Brain microvascular endothelial cell (primary cell): ENCODE measurements at regions not wholly inside any gene's neighbourhood (a gene's known extent, or its start where the extent isn't known, plus 50 kb on each side); places are given as distances from the start of the nearest gene placed in this dataset.
"Not testable (repeated sequence)": the region's sequence is repeated elsewhere in the genome, so short reads cannot be mapped to it uniquely, and the experiment has no call there.

Experiments used
- DNase-seq: peaks from one replicate; pipeline ENCODE4 v3.0.0-alpha.2; 2020
- H3K27ac ChIP-seq: fragments of 250-450 bp; sonication (Bioruptor Pico); 2 replicates; pipeline ENCODE4 v1.5.1; 2020; ENCODE audit warnings: mild to moderate bottlenecking, moderate library complexity
- H3K27me3 ChIP-seq: fragments of 250-450 bp; sonication (Bioruptor Pico); replicated peaks from 2 replicates; pipeline ENCODE4 v1.5.1; 2020; ENCODE audit warnings: mild to moderate bottlenecking
- H3K36me3 ChIP-seq: fragments of 250-450 bp; sonication (Bioruptor Pico); replicated peaks from 2 replicates; pipeline ENCODE4 v1.5.1; 2020; ENCODE audit warnings: mild to moderate bottlenecking
- H3K4me3 ChIP-seq: 2 replicates; pipeline ENCODE4 v1.5.1; 2011; ENCODE audit warnings: low read depth, mild to moderate bottlenecking, control low read depth, low read length, moderate library complexity
- in situ Hi-C: cut with HindIII; loops from 2 replicates; pipeline ENCODE4 v1.10.0; 2017; ENCODE audit warnings: low sequenced_read_pairs, low pct_ligation_motif_present
- TF ChIP-seq, protein P1 (sequence below): IDR thresholded peaks from 2 replicates; pipeline ENCODE4 v1.5.1; 2011; ENCODE audit warnings: low read depth, mild to moderate bottlenecking, moderate library complexity, low read length, control low read depth, inconsistent platforms; ENCODE audit errors: missing control alignments

DNA sequence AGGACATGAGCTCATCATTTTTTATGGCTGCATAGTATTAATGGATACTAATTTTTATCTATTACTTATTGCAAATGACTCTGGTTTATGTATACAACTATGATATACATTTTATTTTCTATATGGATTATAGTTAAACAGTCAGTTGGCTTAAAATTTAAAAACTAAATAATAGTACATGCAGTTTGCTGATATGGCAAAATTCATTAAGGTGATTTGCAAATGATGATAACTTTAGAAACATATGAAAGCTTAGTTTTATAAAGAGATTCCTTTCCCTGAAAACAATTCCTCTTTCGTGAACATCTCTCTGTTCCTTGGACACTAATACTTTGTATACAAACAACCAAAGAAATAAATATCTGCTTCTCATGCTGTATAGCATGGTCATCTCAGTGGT lies 165.5 kb upstream of the SEMA3E start:
- H3K27me3 ChIP-seq = no peaks in the 10 kb centered on the region
- no peak for DNase-seq
- no peak overlapping the region for H3K4me3 ChIP-seq
- in situ Hi-C loops = no loop called here
- TF ChIP-seq, protein P1, sequence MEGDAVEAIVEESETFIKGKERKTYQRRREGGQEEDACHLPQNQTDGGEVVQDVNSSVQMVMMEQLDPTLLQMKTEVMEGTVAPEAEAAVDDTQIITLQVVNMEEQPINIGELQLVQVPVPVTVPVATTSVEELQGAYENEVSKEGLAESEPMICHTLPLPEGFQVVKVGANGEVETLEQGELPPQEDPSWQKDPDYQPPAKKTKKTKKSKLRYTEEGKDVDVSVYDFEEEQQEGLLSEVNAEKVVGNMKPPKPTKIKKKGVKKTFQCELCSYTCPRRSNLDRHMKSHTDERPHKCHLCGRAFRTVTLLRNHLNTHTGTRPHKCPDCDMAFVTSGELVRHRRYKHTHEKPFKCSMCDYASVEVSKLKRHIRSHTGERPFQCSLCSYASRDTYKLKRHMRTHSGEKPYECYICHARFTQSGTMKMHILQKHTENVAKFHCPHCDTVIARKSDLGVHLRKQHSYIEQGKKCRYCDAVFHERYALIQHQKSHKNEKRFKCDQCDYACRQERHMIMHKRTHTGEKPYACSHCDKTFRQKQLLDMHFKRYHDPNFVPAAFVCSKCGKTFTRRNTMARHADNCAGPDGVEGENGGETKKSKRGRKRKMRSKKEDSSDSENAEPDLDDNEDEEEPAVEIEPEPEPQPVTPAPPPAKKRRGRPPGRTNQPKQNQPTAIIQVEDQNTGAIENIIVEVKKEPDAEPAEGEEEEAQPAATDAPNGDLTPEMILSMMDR = no peak
- H3K36me3 ChIP-seq = no peaks in the 10 kb centered on the region
- no peak overlapping the region for H3K27ac ChIP-seq

DNA sequence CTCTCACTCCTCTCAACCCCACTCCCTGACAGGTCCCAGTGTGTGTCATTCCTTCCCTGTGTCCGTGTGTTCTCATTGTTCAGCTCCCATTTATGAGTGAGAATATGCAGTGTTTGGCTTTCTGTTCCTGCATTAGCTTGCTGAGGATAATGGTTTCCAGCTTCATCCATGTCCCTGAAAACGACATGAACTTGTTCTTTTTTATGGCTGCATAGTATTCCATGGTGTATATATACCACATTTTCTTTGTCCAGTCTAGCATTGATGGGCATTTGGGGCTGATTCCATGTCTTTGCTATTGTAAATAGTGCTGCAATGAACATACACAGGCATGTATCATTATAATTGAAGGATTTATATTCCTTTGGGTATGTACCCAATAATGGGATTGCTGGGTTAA lies 163.6 kb upstream of the SEMA3E start:
- H3K27me3 ChIP-seq, in situ Hi-C loops, H3K36me3 ChIP-seq, H3K4me3 ChIP-seq, H3K27ac ChIP-seq, DNase-seq: not testable (repeated sequence)

DNA sequence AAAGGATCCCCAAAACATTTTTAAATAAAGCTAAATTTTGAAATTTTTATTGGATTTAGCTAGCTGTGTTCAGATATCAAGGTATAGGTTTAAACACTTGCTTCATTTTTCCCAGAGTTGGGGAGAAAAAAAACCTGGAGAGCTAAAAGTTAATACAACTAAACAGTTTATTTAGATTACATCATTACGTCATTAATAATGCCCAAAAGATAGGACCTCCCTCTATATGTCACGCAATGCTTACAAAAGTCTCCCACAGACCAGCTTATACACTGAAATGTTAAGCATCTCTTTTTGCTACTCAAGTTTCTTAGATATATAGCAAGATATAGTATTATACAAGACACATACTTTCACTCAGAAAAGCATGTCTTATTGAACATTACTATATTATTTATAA lies 160.0 kb upstream of the SEMA3E start:
- TF ChIP-seq, protein P1 = no peak

DNA sequence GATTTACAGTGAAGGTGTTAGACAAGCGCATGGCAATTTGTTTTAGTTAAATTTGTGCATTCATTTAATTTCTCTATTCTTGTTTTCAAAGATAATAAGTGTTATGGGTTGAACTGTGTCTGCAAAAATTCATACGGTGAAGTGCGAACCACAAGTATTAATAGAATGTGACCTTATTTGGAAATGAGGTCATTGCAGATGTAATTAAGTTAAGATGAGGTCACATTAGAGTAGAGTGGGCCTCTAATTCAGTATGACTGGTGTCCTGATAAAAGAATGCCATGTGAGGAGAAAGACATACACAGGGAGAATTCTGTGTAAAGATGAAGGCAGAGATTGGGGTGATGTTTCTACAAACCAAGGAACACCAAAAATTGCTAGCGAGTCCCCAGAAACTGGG lies 158.8 kb upstream of the SEMA3E start:
- DNase-seq = no peak
- no peaks in the 10 kb centered on the region for H3K36me3 ChIP-seq
- in situ Hi-C loops = no loop called here
- H3K27ac ChIP-seq = no peak overlapping the region
- no peak overlapping the region for H3K4me3 ChIP-seq
- TF ChIP-seq, protein P1 = no peak
- H3K27me3 ChIP-seq = no peaks in the 10 kb centered on the region

More for the DNA sequence above, 160.0 kb upstream of the SEMA3E start:
- no peak overlapping the region for H3K27ac ChIP-seq
- in situ Hi-C loops = no loop called here
- no peaks in the 10 kb centered on the region for H3K27me3 ChIP-seq
- no peak for DNase-seq
- H3K4me3 ChIP-seq = no peak overlapping the region
- no peaks in the 10 kb centered on the region for H3K36me3 ChIP-seq

DNA sequence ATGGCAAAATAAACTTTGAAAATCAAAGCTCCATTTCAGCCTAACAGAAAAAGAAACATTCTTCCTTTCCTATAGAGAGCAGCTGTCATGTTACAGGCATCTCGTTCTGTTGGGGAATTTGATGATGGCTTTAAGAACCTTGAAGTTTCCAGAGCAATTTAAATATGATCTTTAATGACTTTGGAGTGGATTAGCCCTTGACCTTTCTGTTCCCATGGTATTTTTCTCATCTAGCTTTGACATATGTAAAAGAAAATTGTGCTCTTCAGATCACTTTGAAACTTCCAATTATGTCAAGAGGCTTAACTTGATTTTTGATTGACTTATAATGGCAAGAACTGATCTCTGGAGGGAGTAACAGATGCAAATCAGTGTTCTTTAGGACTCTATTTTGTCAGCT lies 157.6 kb upstream of the SEMA3E start:
- H3K4me3 ChIP-seq = no peak overlapping the region
- no peak overlapping the region for H3K27ac ChIP-seq
- in situ Hi-C loops = no loop called here
- H3K36me3 ChIP-seq = no peaks in the 10 kb centered on the region
- no peaks in the 10 kb centered on the region for H3K27me3 ChIP-seq
- DNase-seq = no peak
- TF ChIP-seq, protein P1 = no peak

DNA sequence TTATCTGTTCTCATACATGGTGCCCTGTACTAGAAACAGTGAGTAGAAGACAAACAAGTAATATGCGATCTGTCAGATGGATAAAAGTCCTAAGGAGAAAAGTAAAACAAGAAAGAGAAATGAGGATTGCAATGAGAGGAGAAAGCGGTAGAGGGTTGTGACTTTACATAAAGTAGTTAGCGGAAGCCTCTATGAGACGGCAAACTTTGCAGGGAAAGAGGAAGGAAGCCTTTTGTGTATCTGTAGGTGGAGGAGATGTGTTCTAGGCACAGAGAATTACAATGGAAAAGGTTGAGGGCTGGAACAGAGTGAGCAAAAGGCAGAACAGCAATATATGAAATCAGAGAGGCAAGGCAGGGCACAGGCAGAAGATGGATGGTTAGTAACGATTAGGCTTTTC lies 150.4 kb upstream of the SEMA3E start:
- Histone ChIP-seq H3K36me3 (no peaks in the 10 kb centered on the region), H3K27me3 (no peaks in the 10 kb centered on the region), H3K27ac (no peak overlapping the region), H3K4me3 (no peak overlapping the region)
- in situ Hi-C loops = no loop called here
- DNase-seq = no peak
- TF ChIP-seq, protein P1 = no peak
